DOHH2 (cell line): ENCODE measurements at regions not wholly inside any gene's neighbourhood (a gene's known extent, or its start where the extent isn't known, plus 50 kb on each side); places are given as distances from the start of the nearest gene placed in this dataset.

Experiments
- H3F3A ChIP-seq: fragments of 200-600 bp; sonication (generic), shearing (Covaris generic); 2 replicates; pipeline ENCODE4 v1.6.0; 2016; ENCODE audit warnings: antibody characterized with exemption, mild to moderate bottlenecking; ENCODE audit not compliant: control insufficient read depth, insufficient read depth
- H3K27ac ChIP-seq: fragments of 200-600 bp; sonication (generic); 2 replicates; pipeline ENCODE4 v1.5.1; 2014; ENCODE audit warnings: low read depth, mild to moderate bottlenecking, low read length, moderate library complexity
- H3K27me3 ChIP-seq: fragments of 200-600 bp; sonication (generic); 2 replicates; pipeline ENCODE4 v1.6.1; 2014; ENCODE audit warnings: mild to moderate bottlenecking, low read length, mixed read lengths; ENCODE audit not compliant: control insufficient read depth
- H3K36me3 ChIP-seq: fragments of 200-600 bp; sonication (generic); 2 replicates; pipeline ENCODE4 v1.6.1; 2014; ENCODE audit warnings: mild to moderate bottlenecking, low read length, moderate library complexity, mixed read lengths; ENCODE audit not compliant: control insufficient read depth
- H3K4me1 ChIP-seq: fragments of 200-600 bp; sonication (generic); 2 replicates; pipeline ENCODE4 v1.6.1; 2014; ENCODE audit warnings: mild to moderate bottlenecking, low read length, mixed read lengths; ENCODE audit not compliant: control insufficient read depth
- H3K4me2 ChIP-seq: fragments of 200-600 bp; sonication (generic); 2 replicates; pipeline ENCODE4 v1.6.0; 2014; ENCODE audit warnings: mild to moderate bottlenecking, low read length, moderate library complexity
- H3K4me3 ChIP-seq: fragments of 200-600 bp; sonication (generic); 2 replicates; pipeline ENCODE4 v1.5.1; 2014; ENCODE audit warnings: mild to moderate bottlenecking, low read length, mixed read lengths
- H3K79me2 ChIP-seq: fragments of 200-600 bp; sonication (generic); 2 replicates; pipeline ENCODE4 v1.6.1; 2014; ENCODE audit warnings: mild to moderate bottlenecking, low read length, mixed read lengths; ENCODE audit not compliant: control insufficient read depth
- H3K9me2 ChIP-seq: fragments of 200-600 bp; sonication (generic); replicated peaks from 2 replicates; pipeline ENCODE4 v1.6.1; 2014; ENCODE audit warnings: mild to moderate bottlenecking, low read length, mixed read lengths; ENCODE audit not compliant: control insufficient read depth
- H3K9me3 ChIP-seq: fragments of 200-600 bp; sonication (generic); 2 replicates; pipeline ENCODE4 v1.6.1; 2014; ENCODE audit warnings: antibody characterized with exemption, low read length, mixed read lengths; ENCODE audit not compliant: control insufficient read depth, insufficient read depth
- H4K20me1 ChIP-seq: fragments of 200-600 bp; sonication (generic); 2 replicates; pipeline ENCODE4 v1.6.0; 2014; ENCODE audit warnings: low read depth, mild to moderate bottlenecking, antibody characterized with exemption, low read length, moderate library complexity; ENCODE audit not compliant: control insufficient read depth, insufficient read depth
- CTCF ChIP-seq: fragments of 200-600 bp; sonication (generic); IDR thresholded peaks from one replicate; pipeline ENCODE4 v1.5.1; 2014; ENCODE audit warnings: antibody characterized with exemption, mild to moderate bottlenecking, low read depth, low read length; ENCODE audit not compliant: poor library complexity, severe bottlenecking
- EZH2phosphoT487 ChIP-seq: fragments of 200-600 bp; sonication (generic); IDR thresholded peaks from 2 replicates; pipeline ENCODE4 v1.6.1; 2017; ENCODE audit warnings: borderline replicate concordance, mild to moderate bottlenecking, antibody characterized with exemption, low read length, moderate library complexity, mixed read lengths

GRCh38 chr1:218828125-218828650 lies 345.5 kb upstream of the LYPLAL1 start:
- H3K4me3 ChIP-seq, result no peak overlapping the region
- no peaks in the 10 kb centered on the region for H3F3A ChIP-seq
- H3K4me1 ChIP-seq, result no peaks in the 10 kb centered on the region
- H3K27ac ChIP-seq, result no peak overlapping the region
- H4K20me1 ChIP-seq, result no peaks in the 10 kb centered on the region
- TF ChIP-seq EZH2phosphoT487 (no peak), CTCF (no peak)
- no peak overlapping the region for H3K4me2 ChIP-seq
- no peaks in the 10 kb centered on the region for H3K36me3 ChIP-seq
- no peaks in the 10 kb centered on the region for H3K9me3 ChIP-seq
- H3K27me3 ChIP-seq, result no peaks in the 10 kb centered on the region
- H3K79me2 ChIP-seq, result no peaks in the 10 kb centered on the region
- no peaks in the 10 kb centered on the region for H3K9me2 ChIP-seq

- H3F3A ChIP-seq, result no peaks in the 10 kb centered on the region
- H3K4me3 ChIP-seq, result no peak overlapping the region
- H3K27me3 ChIP-seq, result no peaks in the 10 kb centered on the region
- no peak overlapping the region for H3K4me2 ChIP-seq
- H3K79me2 ChIP-seq, result no peaks in the 10 kb centered on the region
- no peaks in the 10 kb centered on the region for H3K36me3 ChIP-seq
- no peaks in the 10 kb centered on the region for H4K20me1 ChIP-seq
- no peak overlapping the region for H3K27ac ChIP-seq
- H3K9me2 ChIP-seq, result no peaks in the 10 kb centered on the region
- H3K4me1 ChIP-seq, result no peaks in the 10 kb centered on the region
- no peak for TF ChIP-seq EZH2phosphoT487
- TF ChIP-seq CTCF, result no peak
- no peaks in the 10 kb centered on the region for H3K9me3 ChIP-seq
Measured at GRCh38 chr1:218829097-218829496, 344.6 kb upstream of the LYPLAL1 start.

GRCh38 chr1:218835609-218836008 lies 338.1 kb upstream of the LYPLAL1 start:
- no peaks in the 10 kb centered on the region for H3K9me3 ChIP-seq
- no peak overlapping the region for H3K4me2 ChIP-seq
- no peaks in the 10 kb centered on the region for H3K79me2 ChIP-seq
- H3K27me3 ChIP-seq, result no peaks in the 10 kb centered on the region
- H3F3A ChIP-seq, result no peaks in the 10 kb centered on the region
- H3K27ac ChIP-seq, result no peak overlapping the region
- no peaks in the 10 kb centered on the region; the same call in 1 of the 2 replicates for H3K9me2 ChIP-seq
- no peaks in the 10 kb centered on the region for H3K36me3 ChIP-seq
- H3K4me3 ChIP-seq, result no peak overlapping the region
- TF ChIP-seq CTCF (no peak), EZH2phosphoT487 (no peak)
- H4K20me1 ChIP-seq, result no peaks in the 10 kb centered on the region
- no peaks in the 10 kb centered on the region for H3K4me1 ChIP-seq
